Testis (tissue), 2 donors: ENCODE measurements at regions not wholly inside any gene's neighbourhood (a gene's known extent, or its start where the extent isn't known, plus 50 kb on each side); places are given as distances from the start of the nearest gene placed in this dataset.

Experiments
- CTCF ChIP-seq, 3 experiments: fragments of 450-650 bp in 2 of 3; fragments of 200-600 bp in 1 of 3; sonication (generic) in 1 of 3; IDR thresholded peaks; one replicate each; pipeline ENCODE4 v1.5.1; 2016 to 2019; ENCODE audit warnings: antibody characterized with exemption in 3 of 3, mild to moderate bottlenecking in 2 of 3, moderate library complexity in 1 of 3
- POLR2A ChIP-seq: fragments of 450-650 bp; IDR thresholded peaks from one replicate; pipeline ENCODE4 v1.6.1; 2017; ENCODE audit warnings: antibody characterized with exemption, mild to moderate bottlenecking, moderate library complexity

GRCh38 chr5:171599411-171599810 is 180.0 kb downstream of the FGF18 start:
- TF ChIP-seq CTCF (IDR thresholded peaks at IDR 0.05): no peak
- TF ChIP-seq POLR2A: no peak
